ENCODE measurements at regions not wholly inside any gene's neighbourhood (a gene's known extent, or its start where the extent isn't known, plus 50 kb on each side); places are given as distances from the start of the nearest gene placed in this dataset.

DNA sequence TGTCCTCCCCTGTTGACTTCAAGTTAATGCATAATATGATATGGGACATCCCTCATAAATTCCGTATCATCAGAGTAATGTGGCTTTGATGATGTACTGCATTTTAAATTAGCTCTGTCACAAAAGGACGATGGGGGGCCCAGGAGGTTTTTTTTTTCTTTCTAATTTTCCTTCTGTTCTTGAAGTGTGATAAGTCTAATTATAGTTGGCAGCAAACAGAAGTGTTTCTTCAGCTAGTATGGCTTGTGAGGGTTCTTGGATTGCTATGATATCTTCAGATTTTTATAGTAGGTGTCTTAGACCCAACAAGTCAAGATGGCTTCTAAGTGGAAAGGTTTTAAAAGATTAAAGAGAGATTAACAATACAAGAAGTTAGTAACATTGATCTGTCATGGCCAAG is 796.2 kb upstream of the RBFOX1 start:
- no peak for DNase-seq
- Histone ChIP-seq H3K27ac (no peak overlapping the region), H3K4me3 (no peak overlapping the region), H3K27me3 (replicated peaks in 1 of 7) (no peaks in the 10 kb centered on the region), H3K4me1 (no peaks in the 10 kb centered on the region), H3K9me3 (peaks cover 0 to 3% (median 0%) of the 10 kb centered on the region in 8 donors), H3K36me3 (no peaks in the 10 kb centered on the region)
- TF ChIP-seq POLR2A (IDR thresholded peaks at IDR 0.05) (no peak), POLR2AphosphoS5 (IDR thresholded peaks at IDR 0.05) (no peak)
- TF ChIP-seq, protein P1, sequence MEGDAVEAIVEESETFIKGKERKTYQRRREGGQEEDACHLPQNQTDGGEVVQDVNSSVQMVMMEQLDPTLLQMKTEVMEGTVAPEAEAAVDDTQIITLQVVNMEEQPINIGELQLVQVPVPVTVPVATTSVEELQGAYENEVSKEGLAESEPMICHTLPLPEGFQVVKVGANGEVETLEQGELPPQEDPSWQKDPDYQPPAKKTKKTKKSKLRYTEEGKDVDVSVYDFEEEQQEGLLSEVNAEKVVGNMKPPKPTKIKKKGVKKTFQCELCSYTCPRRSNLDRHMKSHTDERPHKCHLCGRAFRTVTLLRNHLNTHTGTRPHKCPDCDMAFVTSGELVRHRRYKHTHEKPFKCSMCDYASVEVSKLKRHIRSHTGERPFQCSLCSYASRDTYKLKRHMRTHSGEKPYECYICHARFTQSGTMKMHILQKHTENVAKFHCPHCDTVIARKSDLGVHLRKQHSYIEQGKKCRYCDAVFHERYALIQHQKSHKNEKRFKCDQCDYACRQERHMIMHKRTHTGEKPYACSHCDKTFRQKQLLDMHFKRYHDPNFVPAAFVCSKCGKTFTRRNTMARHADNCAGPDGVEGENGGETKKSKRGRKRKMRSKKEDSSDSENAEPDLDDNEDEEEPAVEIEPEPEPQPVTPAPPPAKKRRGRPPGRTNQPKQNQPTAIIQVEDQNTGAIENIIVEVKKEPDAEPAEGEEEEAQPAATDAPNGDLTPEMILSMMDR (IDR thresholded peaks at IDR 0.05 in 8 of 11, conservative IDR thresholded peaks at IDR 0.05 in 3 of 11): no peak
- WGBS, 5 donors: 62 to 73% (median 67%) methylated on average over 2 of the region's 2 CpGs
- intact Hi-C loops (cut with DNase I; ENCODE audit: low total_unique reads): no loop called here

DNA sequence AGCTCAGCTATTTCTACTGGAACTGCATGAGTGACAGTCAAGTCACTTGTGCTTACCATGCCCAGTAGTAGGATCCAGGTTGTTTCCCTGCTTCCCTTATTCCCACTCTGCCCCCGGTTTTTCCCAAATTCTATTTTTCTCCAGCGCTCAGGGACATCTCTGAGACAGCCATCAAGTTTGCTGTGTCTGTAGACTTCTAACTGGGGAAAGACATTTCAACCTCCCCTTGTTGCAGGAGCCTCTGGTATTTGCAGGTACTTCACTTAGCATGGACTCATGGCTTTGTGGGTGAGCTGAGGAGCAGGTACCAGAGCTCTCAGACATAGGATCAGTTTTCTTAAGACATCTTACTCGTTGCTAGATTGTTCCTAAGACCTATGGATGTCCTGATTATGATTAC is 801.6 kb upstream of the RBFOX1 start:
- WGBS, 5 donors: 63 to 77% (median 65%) methylated on average over 3 of the region's 3 CpGs
- Histone ChIP-seq H3K9me3 (peaks cover 0 to 5% (median 0%) of the 10 kb centered on the region in 8 donors), H3K27me3 (replicated peaks in 1 of 7) (no peaks in the 10 kb centered on the region), H3K4me3 (no peak overlapping the region), H3K4me1 (no peaks in the 10 kb centered on the region), H3K36me3 (no peaks in the 10 kb centered on the region), H3K27ac (no peak overlapping the region)
- no peak for DNase-seq
- TF ChIP-seq POLR2AphosphoS5 (IDR thresholded peaks at IDR 0.05): no peak
- TF ChIP-seq, protein P1 (IDR thresholded peaks at IDR 0.05 in 8 of 11, conservative IDR thresholded peaks at IDR 0.05 in 3 of 11): no peak
- no peak for TF ChIP-seq POLR2A (IDR thresholded peaks at IDR 0.05)
- intact Hi-C loops (cut with DNase I; ENCODE audit: low total_unique reads): no loop called here

DNA sequence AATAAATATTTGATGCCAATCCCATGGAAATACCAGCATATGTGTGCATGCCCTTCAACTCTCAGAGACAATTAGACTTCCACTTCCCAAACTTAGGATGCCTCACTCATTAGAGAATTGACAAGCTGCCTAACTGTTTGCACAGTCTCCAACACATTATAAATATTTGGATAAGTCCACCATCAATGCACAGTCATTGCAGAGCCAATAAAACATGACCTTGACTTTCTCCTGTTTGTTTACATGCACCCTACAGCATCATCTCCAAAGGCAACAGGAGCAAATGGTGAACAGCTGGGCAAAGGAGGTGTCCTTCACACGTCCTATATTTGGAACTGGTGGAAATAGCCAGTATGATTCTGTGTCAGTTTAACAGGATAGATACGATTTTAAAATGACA is 804.4 kb upstream of the RBFOX1 start:
- intact Hi-C loops (cut with DNase I; ENCODE audit: low total_unique reads): no loop called here
- no peak overlapping the region for H3K27ac ChIP-seq
- H3K36me3 ChIP-seq: no peaks in the 10 kb centered on the region
- no peak overlapping the region for H3K4me3 ChIP-seq
- no peaks in the 10 kb centered on the region for H3K27me3 ChIP-seq (replicated peaks in 1 of 7)
- no peaks in the 10 kb centered on the region for H3K4me1 ChIP-seq
- H3K9me3 ChIP-seq: peaks cover 0 to 5% (median 0%) of the 10 kb centered on the region in 8 donors
- 54 to 76% (median 72%) methylated on average over 2 of the region's 2 CpGs for WGBS, 5 donors
- DNase-seq: no peak
- TF ChIP-seq, protein P1 (IDR thresholded peaks at IDR 0.05 in 8 of 11, conservative IDR thresholded peaks at IDR 0.05 in 3 of 11): no peak

DNA sequence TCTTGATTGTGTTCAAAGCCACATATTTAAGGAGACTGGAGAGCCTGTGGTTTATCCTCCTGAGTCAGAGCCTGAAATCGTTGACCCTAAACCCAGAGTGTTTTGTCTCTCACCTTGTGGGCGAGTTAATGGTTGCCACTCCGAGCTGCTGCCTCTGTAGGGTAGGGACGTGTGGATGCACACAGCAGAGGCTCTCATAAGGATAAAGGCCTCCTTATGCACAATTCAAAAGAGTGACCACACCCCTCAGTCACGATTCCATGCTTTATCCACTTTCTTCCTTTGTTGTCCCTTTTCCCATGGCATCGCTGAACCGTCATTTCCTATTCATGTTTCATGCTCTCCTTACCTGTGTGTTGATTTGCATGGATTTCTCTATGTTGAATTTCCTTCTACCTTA is 805.0 kb upstream of the RBFOX1 start:
- no peak for DNase-seq
- Histone ChIP-seq H3K4me3 (no peak overlapping the region), H3K36me3 (no peaks in the 10 kb centered on the region), H3K27me3 (replicated peaks in 1 of 7) (no peaks in the 10 kb centered on the region), H3K27ac (no peak overlapping the region), H3K4me1 (no peaks in the 10 kb centered on the region), H3K9me3 (peaks cover 0 to 5% (median 0%) of the 10 kb centered on the region in 8 donors)
- TF ChIP-seq POLR2A (IDR thresholded peaks at IDR 0.05): no peak
- no peak for TF ChIP-seq POLR2AphosphoS5 (IDR thresholded peaks at IDR 0.05)
- TF ChIP-seq, protein P1 (IDR thresholded peaks at IDR 0.05 in 8 of 11, conservative IDR thresholded peaks at IDR 0.05 in 3 of 11): no peak
- 67 to 76% (median 70%) methylated on average over 7 of the region's 7 CpGs for WGBS, 5 donors
- intact Hi-C loops (cut with DNase I; ENCODE audit: low total_unique reads): no loop called here
